ENCODE measurements at regions not wholly inside any gene's neighbourhood (a gene's known extent, or its start where the extent isn't known, plus 50 kb on each side); places are given as distances from the start of the nearest gene placed in this dataset.

DNA sequence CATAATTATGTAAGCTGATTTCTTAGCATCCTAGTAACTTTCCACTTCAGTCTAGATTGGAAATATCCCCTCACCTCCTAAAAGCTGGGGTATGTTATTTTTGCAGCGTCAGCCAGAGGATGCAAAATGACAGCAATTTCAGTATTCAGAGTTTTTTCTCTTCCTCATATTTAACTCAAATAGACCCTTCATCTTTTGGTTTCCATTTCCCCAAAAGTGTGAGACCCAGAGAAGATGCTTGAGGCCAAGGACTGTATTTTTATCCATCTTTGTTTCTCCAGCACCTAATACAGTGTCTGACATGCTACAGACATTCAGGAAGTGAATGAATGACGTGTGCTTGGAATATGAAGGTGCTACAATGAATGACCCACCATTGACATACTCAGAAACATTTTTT, 75.5 kb upstream of the RANBP3L start:
- peaks cover 44% of the 10 kb centered on the region for H3K27me3 Mint-ChIP-seq (ENCODE audit: unreplicated experiment)
- no peak overlapping the region for H3K27ac Mint-ChIP-seq (ENCODE audit: unreplicated experiment)
- CTCF ChIA-PET = interaction anchor here (0.5 kb wide), 1 partner anchor 118 kb away, joined by 4 read pairs; no protein-coding TSS in a partner anchor
- no peaks in the 10 kb centered on the region for H3K4me1 Mint-ChIP-seq (ENCODE audit: low read depth, unreplicated experiment)
- intact Hi-C loops (cut with micrococcal nuclease; ENCODE audit: unreplicated experiment) = no loop called here
- H3K9me3 Mint-ChIP-seq (ENCODE audit: low read depth, unreplicated experiment) = no peaks in the 10 kb centered on the region
- TF ChIP-seq CTCF (IDR thresholded peaks at IDR 0.05; ENCODE audit: unreplicated experiment) = no peak
- no peak overlapping the region for H3K4me3 Mint-ChIP-seq (ENCODE audit: low read depth, unreplicated experiment)
- no peak for DNase-seq
- BruUV-seq (replicated peaks) = no TSS peak
- no peaks in the 10 kb centered on the region for H3K36me3 Mint-ChIP-seq (ENCODE audit: insufficient read depth, unreplicated experiment)

- CTCF ChIA-PET = interaction anchor here (0.6 kb wide), 1 partner anchor 16 kb away, joined by 3 read pairs; no protein-coding TSS in a partner anchor
These were observed 76.8 kb upstream of the RANBP3L start for GRCh38 chr5:36378551-36378950.

GRCh38 chr5:36382890-36383289, 81.2 kb upstream of the RANBP3L start:
- H3K27me3 Mint-ChIP-seq (ENCODE audit: unreplicated experiment) = peaks cover 45% of the 10 kb centered on the region
- intact Hi-C loops (cut with micrococcal nuclease; ENCODE audit: unreplicated experiment) = no loop called here
- no peaks in the 10 kb centered on the region for H3K4me1 Mint-ChIP-seq (ENCODE audit: low read depth, unreplicated experiment)
- TF ChIP-seq CTCF (IDR thresholded peaks at IDR 0.05; ENCODE audit: unreplicated experiment) = no peak
- no peak overlapping the region for H3K27ac Mint-ChIP-seq (ENCODE audit: unreplicated experiment)
- no peak for DNase-seq
- H3K4me3 Mint-ChIP-seq (ENCODE audit: low read depth, unreplicated experiment) = no peak overlapping the region
- no peaks in the 10 kb centered on the region for H3K36me3 Mint-ChIP-seq (ENCODE audit: insufficient read depth, unreplicated experiment)
- no TSS peak for BruUV-seq (replicated peaks)
- CTCF ChIA-PET = no interaction called here
- H3K9me3 Mint-ChIP-seq (ENCODE audit: low read depth, unreplicated experiment) = no peaks in the 10 kb centered on the region

More at GRCh38 chr5:36378551-36378950, 76.8 kb upstream of the RANBP3L start:
- no peak for DNase-seq
- no peaks in the 10 kb centered on the region for H3K9me3 Mint-ChIP-seq (ENCODE audit: low read depth, unreplicated experiment)
- no TSS peak for BruUV-seq (replicated peaks)
- H3K36me3 Mint-ChIP-seq (ENCODE audit: insufficient read depth, unreplicated experiment) = no peaks in the 10 kb centered on the region
- no peak overlapping the region for H3K4me3 Mint-ChIP-seq (ENCODE audit: low read depth, unreplicated experiment)
- H3K27ac Mint-ChIP-seq (ENCODE audit: unreplicated experiment) = no peak overlapping the region
- peaks cover 46% of the 10 kb centered on the region for H3K27me3 Mint-ChIP-seq (ENCODE audit: unreplicated experiment)
- no peak for TF ChIP-seq CTCF (IDR thresholded peaks at IDR 0.05; ENCODE audit: unreplicated experiment)
- intact Hi-C loops (cut with micrococcal nuclease; ENCODE audit: unreplicated experiment) = no loop called here
- H3K4me1 Mint-ChIP-seq (ENCODE audit: low read depth, unreplicated experiment) = no peaks in the 10 kb centered on the region

GRCh38 chr5:36383942-36384341, 82.2 kb upstream of the RANBP3L start:
- DNase-seq = no peak
- Mint-ChIP-seq H3K4me3 (ENCODE audit: low read depth, unreplicated experiment) (no peak overlapping the region), H3K9me3 (ENCODE audit: low read depth, unreplicated experiment) (no peaks in the 10 kb centered on the region), H3K4me1 (ENCODE audit: low read depth, unreplicated experiment) (no peaks in the 10 kb centered on the region), H3K27ac (ENCODE audit: unreplicated experiment) (no peak overlapping the region), H3K36me3 (ENCODE audit: insufficient read depth, unreplicated experiment) (no peaks in the 10 kb centered on the region), H3K27me3 (ENCODE audit: unreplicated experiment) (peaks cover 34% of the 10 kb centered on the region)
- no TSS peak for BruUV-seq (replicated peaks)
- CTCF ChIA-PET = interaction anchor here (0.7 kb wide), 1 partner anchor 305 kb away, joined by 3 read pairs; no protein-coding TSS in a partner anchor
- TF ChIP-seq CTCF (IDR thresholded peaks at IDR 0.05; ENCODE audit: unreplicated experiment) = no peak
- intact Hi-C loops (cut with micrococcal nuclease; ENCODE audit: unreplicated experiment) = no loop called here
